ENCODE measurements at regions not wholly inside any gene's neighbourhood (a gene's known extent, or its start where the extent isn't known, plus 50 kb on each side); places are given as distances from the start of the nearest gene placed in this dataset.

DNA sequence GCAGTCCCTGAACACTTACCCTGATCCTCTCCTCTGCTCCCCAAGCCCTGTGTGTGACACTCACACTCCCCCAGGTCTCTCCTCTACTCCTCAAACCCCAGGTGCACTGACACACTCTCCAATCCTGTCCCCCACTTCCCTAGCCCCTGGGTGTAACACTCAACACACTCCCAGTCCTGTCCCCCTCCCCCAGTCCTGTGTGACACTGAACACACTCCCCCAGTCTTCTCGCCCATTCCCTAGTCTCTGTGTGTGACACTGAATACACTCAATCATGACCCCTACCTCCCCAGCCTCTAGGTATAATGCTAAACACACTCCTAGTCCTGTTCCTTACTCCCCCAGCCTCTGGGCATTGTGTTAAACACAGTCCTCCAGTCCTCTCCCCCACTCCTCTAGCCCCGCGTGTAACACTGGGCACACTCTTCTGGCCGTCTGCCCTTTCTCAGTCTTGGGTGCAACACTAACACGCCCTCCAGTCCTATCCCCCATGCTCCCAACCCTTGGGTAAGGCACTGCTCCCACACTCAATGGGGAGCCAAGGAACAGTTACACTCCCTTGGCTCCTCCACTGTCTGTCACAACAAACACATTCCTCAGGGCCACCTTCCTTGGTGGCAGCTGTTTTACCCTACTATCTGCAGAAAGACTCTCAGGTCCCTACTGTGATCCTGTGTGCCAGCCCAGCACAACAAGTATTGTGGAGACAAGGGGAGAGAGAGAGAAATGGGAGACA is 82.5 kb upstream of the PKDCC start:
- no peak for DNase-seq (ENCODE audit: low spot score)
- no peaks in the 10 kb centered on the region for H3K36me3 ChIP-seq (ENCODE audit: control insufficient read depth in 4 of 4, insufficient read depth in 3 of 4, low read depth in 1 of 4, low read length in 3 of 4)
- no peak overlapping the region for H3K4me3 ChIP-seq (ENCODE audit: low read depth in 1 of 3, low read length in 3 of 3)
- H3K9ac ChIP-seq (ENCODE audit: low read depth in 1 of 2, low read length in 2 of 2) = no peak overlapping the region
- no peaks in the 10 kb centered on the region for H3K9me3 ChIP-seq (ENCODE audit: control insufficient read depth in 4 of 4, low read length in 3 of 4)
- H3K4me1 ChIP-seq (ENCODE audit: control insufficient read depth in 4 of 4, insufficient read depth in 4 of 4, low read length in 3 of 4) = peaks cover 0 to 11% (median 3%) of the 10 kb centered on the region in 4 donors
- no peaks in the 10 kb centered on the region for H3K27me3 ChIP-seq (ENCODE audit: control insufficient read depth in 4 of 4, insufficient read depth in 4 of 4, low read length in 3 of 4)
- TF ChIP-seq FOXA1 (IDR thresholded peaks at IDR 0.05) (no peak), RXRA (IDR thresholded peaks at IDR 0.05) (no peak), TAF1 (conservative IDR thresholded peaks at IDR 0.05) (no peak), GABPA (IDR thresholded peaks at IDR 0.05 in 1 of 2, conservative IDR thresholded peaks at IDR 0.05 in 1 of 2) (no peak), FOXA2 (IDR thresholded peaks at IDR 0.05) (no peak), RAD21 (IDR thresholded peaks at IDR 0.05) (no peak), SP1 (IDR thresholded peaks at IDR 0.05) (no peak), JUND (IDR thresholded peaks at IDR 0.05) (no peak), NR2F2 (IDR thresholded peaks at IDR 0.05) (no peak)
- TF ChIP-seq, protein P1, sequence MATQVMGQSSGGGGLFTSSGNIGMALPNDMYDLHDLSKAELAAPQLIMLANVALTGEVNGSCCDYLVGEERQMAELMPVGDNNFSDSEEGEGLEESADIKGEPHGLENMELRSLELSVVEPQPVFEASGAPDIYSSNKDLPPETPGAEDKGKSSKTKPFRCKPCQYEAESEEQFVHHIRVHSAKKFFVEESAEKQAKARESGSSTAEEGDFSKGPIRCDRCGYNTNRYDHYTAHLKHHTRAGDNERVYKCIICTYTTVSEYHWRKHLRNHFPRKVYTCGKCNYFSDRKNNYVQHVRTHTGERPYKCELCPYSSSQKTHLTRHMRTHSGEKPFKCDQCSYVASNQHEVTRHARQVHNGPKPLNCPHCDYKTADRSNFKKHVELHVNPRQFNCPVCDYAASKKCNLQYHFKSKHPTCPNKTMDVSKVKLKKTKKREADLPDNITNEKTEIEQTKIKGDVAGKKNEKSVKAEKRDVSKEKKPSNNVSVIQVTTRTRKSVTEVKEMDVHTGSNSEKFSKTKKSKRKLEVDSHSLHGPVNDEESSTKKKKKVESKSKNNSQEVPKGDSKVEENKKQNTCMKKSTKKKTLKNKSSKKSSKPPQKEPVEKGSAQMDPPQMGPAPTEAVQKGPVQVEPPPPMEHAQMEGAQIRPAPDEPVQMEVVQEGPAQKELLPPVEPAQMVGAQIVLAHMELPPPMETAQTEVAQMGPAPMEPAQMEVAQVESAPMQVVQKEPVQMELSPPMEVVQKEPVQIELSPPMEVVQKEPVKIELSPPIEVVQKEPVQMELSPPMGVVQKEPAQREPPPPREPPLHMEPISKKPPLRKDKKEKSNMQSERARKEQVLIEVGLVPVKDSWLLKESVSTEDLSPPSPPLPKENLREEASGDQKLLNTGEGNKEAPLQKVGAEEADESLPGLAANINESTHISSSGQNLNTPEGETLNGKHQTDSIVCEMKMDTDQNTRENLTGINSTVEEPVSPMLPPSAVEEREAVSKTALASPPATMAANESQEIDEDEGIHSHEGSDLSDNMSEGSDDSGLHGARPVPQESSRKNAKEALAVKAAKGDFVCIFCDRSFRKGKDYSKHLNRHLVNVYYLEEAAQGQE (IDR thresholded peaks at IDR 0.05) = no peak
- TF ChIP-seq, protein P2, sequence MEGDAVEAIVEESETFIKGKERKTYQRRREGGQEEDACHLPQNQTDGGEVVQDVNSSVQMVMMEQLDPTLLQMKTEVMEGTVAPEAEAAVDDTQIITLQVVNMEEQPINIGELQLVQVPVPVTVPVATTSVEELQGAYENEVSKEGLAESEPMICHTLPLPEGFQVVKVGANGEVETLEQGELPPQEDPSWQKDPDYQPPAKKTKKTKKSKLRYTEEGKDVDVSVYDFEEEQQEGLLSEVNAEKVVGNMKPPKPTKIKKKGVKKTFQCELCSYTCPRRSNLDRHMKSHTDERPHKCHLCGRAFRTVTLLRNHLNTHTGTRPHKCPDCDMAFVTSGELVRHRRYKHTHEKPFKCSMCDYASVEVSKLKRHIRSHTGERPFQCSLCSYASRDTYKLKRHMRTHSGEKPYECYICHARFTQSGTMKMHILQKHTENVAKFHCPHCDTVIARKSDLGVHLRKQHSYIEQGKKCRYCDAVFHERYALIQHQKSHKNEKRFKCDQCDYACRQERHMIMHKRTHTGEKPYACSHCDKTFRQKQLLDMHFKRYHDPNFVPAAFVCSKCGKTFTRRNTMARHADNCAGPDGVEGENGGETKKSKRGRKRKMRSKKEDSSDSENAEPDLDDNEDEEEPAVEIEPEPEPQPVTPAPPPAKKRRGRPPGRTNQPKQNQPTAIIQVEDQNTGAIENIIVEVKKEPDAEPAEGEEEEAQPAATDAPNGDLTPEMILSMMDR (IDR thresholded peaks at IDR 0.05; ENCODE audit: low read depth, low read length, missing input control) = no peak
- TF ChIP-seq, protein P3, sequence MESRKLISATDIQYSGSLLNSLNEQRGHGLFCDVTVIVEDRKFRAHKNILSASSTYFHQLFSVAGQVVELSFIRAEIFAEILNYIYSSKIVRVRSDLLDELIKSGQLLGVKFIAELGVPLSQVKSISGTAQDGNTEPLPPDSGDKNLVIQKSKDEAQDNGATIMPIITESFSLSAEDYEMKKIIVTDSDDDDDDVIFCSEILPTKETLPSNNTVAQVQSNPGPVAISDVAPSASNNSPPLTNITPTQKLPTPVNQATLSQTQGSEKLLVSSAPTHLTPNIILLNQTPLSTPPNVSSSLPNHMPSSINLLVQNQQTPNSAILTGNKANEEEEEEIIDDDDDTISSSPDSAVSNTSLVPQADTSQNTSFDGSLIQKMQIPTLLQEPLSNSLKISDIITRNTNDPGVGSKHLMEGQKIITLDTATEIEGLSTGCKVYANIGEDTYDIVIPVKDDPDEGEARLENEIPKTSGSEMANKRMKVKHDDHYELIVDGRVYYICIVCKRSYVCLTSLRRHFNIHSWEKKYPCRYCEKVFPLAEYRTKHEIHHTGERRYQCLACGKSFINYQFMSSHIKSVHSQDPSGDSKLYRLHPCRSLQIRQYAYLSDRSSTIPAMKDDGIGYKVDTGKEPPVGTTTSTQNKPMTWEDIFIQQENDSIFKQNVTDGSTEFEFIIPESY (IDR thresholded peaks at IDR 0.05) = no peak
- TF ChIP-seq, protein P4, sequence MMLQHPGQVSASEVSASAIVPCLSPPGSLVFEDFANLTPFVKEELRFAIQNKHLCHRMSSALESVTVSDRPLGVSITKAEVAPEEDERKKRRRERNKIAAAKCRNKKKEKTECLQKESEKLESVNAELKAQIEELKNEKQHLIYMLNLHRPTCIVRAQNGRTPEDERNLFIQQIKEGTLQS (IDR thresholded peaks at IDR 0.05) = no peak
- TF ChIP-seq, protein P5, sequence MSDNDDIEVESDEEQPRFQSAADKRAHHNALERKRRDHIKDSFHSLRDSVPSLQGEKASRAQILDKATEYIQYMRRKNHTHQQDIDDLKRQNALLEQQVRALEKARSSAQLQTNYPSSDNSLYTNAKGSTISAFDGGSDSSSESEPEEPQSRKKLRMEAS (IDR thresholded peaks at IDR 0.05) = no peak
- WGBS = 89% methylated on average over 5 of the region's 5 CpGs
- peak overlapping the region; percentile 16 to 56 for H3K27ac ChIP-seq (ENCODE audit: low read depth in 1 of 2, low read length in 2 of 2)

DNA sequence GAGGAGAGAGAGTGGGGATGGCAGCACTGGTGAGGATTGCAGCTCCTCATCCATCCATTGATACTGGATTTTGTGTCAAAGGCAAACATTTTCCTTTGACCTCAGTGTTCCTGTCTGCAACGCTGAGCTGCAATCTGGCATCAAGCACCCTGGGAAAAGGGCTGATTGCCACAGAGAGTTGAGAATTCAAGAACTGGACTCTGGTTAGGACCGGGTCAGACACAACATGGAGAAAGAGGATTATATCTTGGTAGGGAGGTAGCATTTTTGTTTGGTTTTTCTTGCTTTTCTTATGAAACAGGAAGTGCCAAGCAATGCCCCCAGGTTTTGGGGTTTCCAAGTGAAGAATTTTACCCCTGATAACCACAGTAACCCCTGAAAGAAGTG is 81.9 kb upstream of the PKDCC start:
- H3K9me3 ChIP-seq (ENCODE audit: control insufficient read depth in 4 of 4, low read length in 3 of 4) = no peaks in the 10 kb centered on the region
- peaks cover 0 to 11% (median 3%) of the 10 kb centered on the region in 4 donors for H3K4me1 ChIP-seq (ENCODE audit: control insufficient read depth in 4 of 4, insufficient read depth in 4 of 4, low read length in 3 of 4)
- H3K9ac ChIP-seq (ENCODE audit: low read depth in 1 of 2, low read length in 2 of 2) = peak overlapping the region in 1 of 2 donors; percentile 33
- H3K36me3 ChIP-seq (ENCODE audit: control insufficient read depth in 4 of 4, insufficient read depth in 3 of 4, low read depth in 1 of 4, low read length in 3 of 4) = no peaks in the 10 kb centered on the region
- no peak for DNase-seq (ENCODE audit: low spot score)
- H3K4me3 ChIP-seq (ENCODE audit: low read depth in 1 of 3, low read length in 3 of 3) = no peak overlapping the region
- H3K27ac ChIP-seq (ENCODE audit: low read depth in 1 of 2, low read length in 2 of 2) = peak overlapping the region; percentile 44 to 56
- WGBS = 19% methylated on average over 2 of the region's 2 CpGs
- H3K27me3 ChIP-seq (ENCODE audit: control insufficient read depth in 4 of 4, insufficient read depth in 4 of 4, low read length in 3 of 4) = peaks cover 0 to 2% (median 0%) of the 10 kb centered on the region in 4 donors
- TF ChIP-seq FOXA2 (IDR thresholded peaks at IDR 0.05) (no peak), EGR1 (IDR thresholded peaks at IDR 0.05; ENCODE audit: low read depth in 2 of 2) (no peak), SP1 (IDR thresholded peaks at IDR 0.05) (peak; percentile 68), JUND (IDR thresholded peaks at IDR 0.05) (no peak), YY1 (IDR thresholded peaks at IDR 0.05) (peak; percentile 63)
- TF ChIP-seq, protein P5 (IDR thresholded peaks at IDR 0.05) = no peak
- TF ChIP-seq, protein P1 (IDR thresholded peaks at IDR 0.05) = no peak
- TF ChIP-seq, protein P4 (IDR thresholded peaks at IDR 0.05) = no peak
- TF ChIP-seq, protein P3 (IDR thresholded peaks at IDR 0.05) = no peak
